Spleen (tissue), 11 donors: ENCODE measurements at regions not wholly inside any gene's neighbourhood (a gene's known extent, or its start where the extent isn't known, plus 50 kb on each side); places are given as distances from the start of the nearest gene placed in this dataset.

ENCODE experiments used
- DNase-seq: peaks from one replicate; pipeline ENCODE4 v3.0.0-alpha.2; 2020
- H3K27ac ChIP-seq, 8 donors: fragments of 200-600 bp; sonication (generic) in 7 of 8; 1 replicate in 4 of 8; 2 replicates in 4 of 8; pipeline versions ENCODE4 v1.5.0 to v1.8.0; 2016 to 2021; ENCODE audit warnings: inconsistent platforms in 4 of 8, mild to moderate bottlenecking in 4 of 8, moderate library complexity in 1 of 8
- H3K27me3 ChIP-seq, 7 donors: fragments of 200-600 bp; sonication (generic) in 6 of 7; replicated peaks in 1 of 7; 1 replicate in 4 of 7; 2 replicates in 3 of 7; pipeline versions ENCODE4 v1.5.0 to v1.8.0; 2016 to 2021; ENCODE audit warnings: inconsistent platforms in 3 of 7, mild to moderate bottlenecking in 1 of 7
- H3K36me3 ChIP-seq, 6 donors: fragments of 200-600 bp; sonication (generic) in 5 of 6; 1 replicate in 4 of 6; 2 replicates in 2 of 6; pipeline versions ENCODE4 v1.5.0 to v1.8.0; 2016 to 2021; ENCODE audit warnings: inconsistent platforms in 2 of 6
- H3K4me1 ChIP-seq, 6 donors: fragments of 200-600 bp; sonication (generic) in 5 of 6; 1 replicate in 3 of 6; 2 replicates in 3 of 6; pipeline versions ENCODE4 v1.5.0 to v1.8.0; 2016 to 2021; ENCODE audit warnings: inconsistent platforms in 3 of 6
- H3K4me3 ChIP-seq, 8 donors: fragments of 200-600 bp; sonication (generic) in 7 of 8; 1 replicate in 4 of 8; 2 replicates in 4 of 8; pipeline versions ENCODE4 v1.5.0 to v1.8.0; 2016 to 2021; ENCODE audit warnings: inconsistent platforms in 4 of 8, mild to moderate bottlenecking in 4 of 8, moderate library complexity in 2 of 8
- H3K9me3 ChIP-seq, 8 donors: fragments of 200-600 bp; sonication (generic) in 7 of 8; 1 replicate in 4 of 8; 2 replicates in 4 of 8; pipeline versions ENCODE4 v1.5.0 to v1.8.0; 2016 to 2021; ENCODE audit warnings: inconsistent platforms in 4 of 8
- POLR2A ChIP-seq, 3 donors: fragments of 450-650 bp; IDR thresholded peaks; one replicate each; pipeline ENCODE4 v1.5.1; 2017; ENCODE audit warnings: antibody characterized with exemption in 3 of 3, mild to moderate bottlenecking in 1 of 3
- POLR2AphosphoS5 ChIP-seq, 3 donors: sonication (generic); formaldehyde crosslinking; IDR thresholded peaks; one replicate each; pipeline ENCODE4 v1.5.1; 2017; ENCODE audit warnings: antibody characterized with exemption in 3 of 3
- WGBS, 5 donors: extraction: QIAGEN DNeasy Blood & Tissue Kit in 3 of 5; methylation state at CpG; one replicate each; pipeline versions ENCODE4 v1.1.5 to v1.1.7; 2013 to 2018; 5-methylcytosine and 5-hydroxymethylcytosine counted together
- intact Hi-C: fragments of 100-400 bp; cut with DNase I; formaldehyde crosslinking; loops from one replicate; pipeline ENCODE4 v1.15.0; 2023; ENCODE audit warnings: low total_unique reads
- TF ChIP-seq, protein P1 (sequence below), 11 experiments: fragments of 200-600 bp in 7 of 11; fragments of 450-650 bp in 4 of 11; sonication (generic) in 4 of 11; IDR thresholded peaks in 8 of 11; conservative IDR thresholded peaks in 3 of 11; 1 replicate in 7 of 11; 2 replicates in 4 of 11; pipeline versions ENCODE4 v1.4.0 to v1.8.0; 2016 to 2021; ENCODE audit warnings: antibody characterized with exemption in 11 of 11, inconsistent platforms in 4 of 11, mild to moderate bottlenecking in 1 of 11
- donor health status: healthy with polysubstance abuse.
- donor health status: DM: no; HTN: no; CAD: no; lungs with moderate emphysema.
- donor health status: DM: no; HTN: no; CAD: no.
- donor health status: Bipolar disorder and iron deficiency.
- donor health status: healthy.
- donor health status: DM: no; HTN: no; CAD: no.
- donor health status: DM: yes; HTN: yes; CAD: no.

DNA sequence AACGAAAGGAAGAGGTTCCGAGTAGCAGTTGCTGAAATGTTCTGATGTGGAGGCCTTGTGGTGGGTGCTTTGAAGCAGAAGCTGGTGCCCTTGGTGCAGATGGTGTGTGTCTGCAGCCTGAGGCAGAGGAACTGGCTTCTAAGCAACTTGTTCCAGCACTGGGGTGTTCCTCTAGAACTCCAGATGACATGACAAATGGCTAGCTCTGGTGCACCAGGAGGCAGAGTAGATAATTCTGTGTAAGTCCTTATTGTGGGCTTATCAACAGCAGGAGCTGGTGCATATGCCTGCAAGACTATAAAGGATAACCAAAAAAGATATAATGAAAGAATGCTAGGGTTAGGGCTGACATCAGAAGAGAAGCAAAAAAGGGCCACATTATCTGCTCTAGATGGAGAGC is 76.5 kb downstream of the ARL5B start:
- WGBS, 5 donors: 78 to 93% (median 90%) methylated on average over 2 of the region's 2 CpGs
- no peaks in the 10 kb centered on the region for H3K36me3 ChIP-seq
- H3K27ac ChIP-seq: no peak overlapping the region
- no peak for DNase-seq
- H3K4me1 ChIP-seq: no peaks in the 10 kb centered on the region
- H3K4me3 ChIP-seq: no peak overlapping the region
- intact Hi-C loops: no loop called here
- H3K9me3 ChIP-seq: no peaks in the 10 kb centered on the region
- H3K27me3 ChIP-seq: no peaks in the 10 kb centered on the region
- TF ChIP-seq POLR2A (IDR thresholded peaks at IDR 0.05) (no peak), POLR2AphosphoS5 (IDR thresholded peaks at IDR 0.05) (no peak)
- TF ChIP-seq, protein P1, sequence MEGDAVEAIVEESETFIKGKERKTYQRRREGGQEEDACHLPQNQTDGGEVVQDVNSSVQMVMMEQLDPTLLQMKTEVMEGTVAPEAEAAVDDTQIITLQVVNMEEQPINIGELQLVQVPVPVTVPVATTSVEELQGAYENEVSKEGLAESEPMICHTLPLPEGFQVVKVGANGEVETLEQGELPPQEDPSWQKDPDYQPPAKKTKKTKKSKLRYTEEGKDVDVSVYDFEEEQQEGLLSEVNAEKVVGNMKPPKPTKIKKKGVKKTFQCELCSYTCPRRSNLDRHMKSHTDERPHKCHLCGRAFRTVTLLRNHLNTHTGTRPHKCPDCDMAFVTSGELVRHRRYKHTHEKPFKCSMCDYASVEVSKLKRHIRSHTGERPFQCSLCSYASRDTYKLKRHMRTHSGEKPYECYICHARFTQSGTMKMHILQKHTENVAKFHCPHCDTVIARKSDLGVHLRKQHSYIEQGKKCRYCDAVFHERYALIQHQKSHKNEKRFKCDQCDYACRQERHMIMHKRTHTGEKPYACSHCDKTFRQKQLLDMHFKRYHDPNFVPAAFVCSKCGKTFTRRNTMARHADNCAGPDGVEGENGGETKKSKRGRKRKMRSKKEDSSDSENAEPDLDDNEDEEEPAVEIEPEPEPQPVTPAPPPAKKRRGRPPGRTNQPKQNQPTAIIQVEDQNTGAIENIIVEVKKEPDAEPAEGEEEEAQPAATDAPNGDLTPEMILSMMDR (IDR thresholded peaks at IDR 0.05 in 8 of 11, conservative IDR thresholded peaks at IDR 0.05 in 3 of 11): no peak

DNA sequence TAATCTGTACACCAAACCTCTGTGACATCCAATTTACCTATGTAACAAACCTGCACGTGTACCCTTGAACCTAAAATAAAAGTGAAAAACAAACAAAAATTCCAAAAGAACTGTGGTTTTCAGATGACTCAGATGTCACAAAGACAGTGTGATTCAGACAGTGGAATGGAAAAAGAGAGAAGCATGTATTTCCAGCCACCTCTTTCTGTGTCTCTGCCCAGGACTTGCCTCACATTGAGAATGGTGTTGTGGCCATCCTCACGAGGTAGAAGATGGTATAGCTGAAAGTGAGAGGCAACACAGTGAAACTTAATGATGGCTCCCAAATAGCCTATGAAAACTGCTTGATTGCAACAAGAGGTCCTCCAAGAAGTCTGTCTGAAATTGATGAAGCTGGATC is 78.0 kb downstream of the ARL5B start:
- no peaks in the 10 kb centered on the region for H3K36me3 ChIP-seq
- peaks cover 0 to 4% (median 0%) of the 10 kb centered on the region in 8 donors for H3K9me3 ChIP-seq
- no peak overlapping the region for H3K27ac ChIP-seq
- no peak for DNase-seq
- H3K4me1 ChIP-seq: no peaks in the 10 kb centered on the region
- intact Hi-C loops: no loop called here
- H3K27me3 ChIP-seq: no peaks in the 10 kb centered on the region
- 65 to 89% (median 70%) methylated on average over 2 of the region's 2 CpGs for whole genome bisulfite sequencing, 5 donors
- TF ChIP-seq POLR2AphosphoS5 (IDR thresholded peaks at IDR 0.05) (no peak), POLR2A (IDR thresholded peaks at IDR 0.05) (no peak)
- TF ChIP-seq, protein P1 (IDR thresholded peaks at IDR 0.05 in 8 of 11, conservative IDR thresholded peaks at IDR 0.05 in 3 of 11): no peak
- no peak overlapping the region for H3K4me3 ChIP-seq

DNA sequence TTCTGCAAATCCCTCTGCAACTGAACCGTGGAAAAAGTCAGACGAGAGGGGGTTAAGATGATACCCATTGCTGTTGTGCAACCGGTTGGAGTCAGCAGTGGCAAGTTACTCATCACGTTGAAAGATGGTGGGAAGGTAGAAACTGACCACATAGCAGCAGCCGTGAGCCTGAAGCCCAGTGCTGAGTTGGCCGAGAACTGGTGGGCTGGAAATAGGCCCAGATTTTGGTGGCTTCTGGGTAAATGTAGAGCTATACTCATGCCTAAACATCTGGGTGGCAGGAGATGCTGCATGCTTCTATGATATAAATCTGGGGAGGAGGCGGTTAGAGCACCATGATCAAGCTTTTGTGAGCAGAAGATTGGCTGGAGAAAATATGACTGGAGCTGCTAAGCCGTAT is 78.6 kb downstream of the ARL5B start:
- Histone ChIP-seq H3K4me3 (no peak overlapping the region), H3K27me3 (no peaks in the 10 kb centered on the region), H3K36me3 (no peaks in the 10 kb centered on the region), H3K9me3 (peaks cover 0 to 7% (median under 1%) of the 10 kb centered on the region in 8 donors), H3K4me1 (no peaks in the 10 kb centered on the region), H3K27ac (no peak overlapping the region)
- intact Hi-C loops: no loop called here
- no peak for TF ChIP-seq POLR2AphosphoS5 (IDR thresholded peaks at IDR 0.05)
- no peak for TF ChIP-seq POLR2A (IDR thresholded peaks at IDR 0.05)
- TF ChIP-seq, protein P1 (IDR thresholded peaks at IDR 0.05 in 8 of 11, conservative IDR thresholded peaks at IDR 0.05 in 3 of 11): no peak
- DNase-seq: no peak
- WGBS, 5 donors: 78 to 94% (median 86%) methylated on average over 8 of the region's 8 CpGs

DNA sequence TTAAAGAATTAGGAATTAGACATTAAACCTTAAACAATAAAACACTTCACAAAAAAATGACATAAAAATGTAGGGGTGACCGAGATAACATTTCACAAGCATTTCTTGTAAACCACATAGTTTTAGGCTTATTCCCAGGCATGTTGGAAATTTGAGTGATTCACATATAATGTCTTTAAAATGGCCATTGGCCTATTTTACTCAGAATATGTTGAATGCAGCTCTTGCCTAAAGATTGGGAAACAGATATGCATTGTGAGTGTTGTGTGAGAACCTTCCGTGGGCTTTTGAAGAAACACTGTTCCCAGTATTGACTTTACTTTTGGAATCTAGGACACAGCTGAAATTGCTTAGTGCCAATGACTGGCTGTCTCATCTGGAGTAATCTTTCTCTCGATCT is 79.6 kb downstream of the ARL5B start:
- no peak for DNase-seq
- 73 to 82% (median 77%) methylated on average over 3 of the region's 3 CpGs for WGBS, 5 donors
- no peak overlapping the region for H3K27ac ChIP-seq
- peaks cover 0 to 17% (median 9%) of the 10 kb centered on the region in 8 donors for H3K9me3 ChIP-seq
- H3K27me3 ChIP-seq: no peaks in the 10 kb centered on the region
- intact Hi-C loops: no loop called here
- H3K4me3 ChIP-seq: no peak overlapping the region
- TF ChIP-seq, protein P1 (IDR thresholded peaks at IDR 0.05 in 8 of 11, conservative IDR thresholded peaks at IDR 0.05 in 3 of 11): no peak
- TF ChIP-seq POLR2AphosphoS5 (IDR thresholded peaks at IDR 0.05) (no peak), POLR2A (IDR thresholded peaks at IDR 0.05) (no peak)
- H3K4me1 ChIP-seq: no peaks in the 10 kb centered on the region
- H3K36me3 ChIP-seq: no peaks in the 10 kb centered on the region
